ENCODE measurements at regions not wholly inside any gene's neighbourhood (a gene's known extent, or its start where the extent isn't known, plus 50 kb on each side); places are given as distances from the start of the nearest gene placed in this dataset.
A peak's percentile ranks its signal among the peaks of the same experiment; 100 is the strongest.
"Not testable (repeated sequence)": the region's sequence is repeated elsewhere in the genome, so short reads cannot be mapped to it uniquely, and the experiment has no call there.

DNA sequence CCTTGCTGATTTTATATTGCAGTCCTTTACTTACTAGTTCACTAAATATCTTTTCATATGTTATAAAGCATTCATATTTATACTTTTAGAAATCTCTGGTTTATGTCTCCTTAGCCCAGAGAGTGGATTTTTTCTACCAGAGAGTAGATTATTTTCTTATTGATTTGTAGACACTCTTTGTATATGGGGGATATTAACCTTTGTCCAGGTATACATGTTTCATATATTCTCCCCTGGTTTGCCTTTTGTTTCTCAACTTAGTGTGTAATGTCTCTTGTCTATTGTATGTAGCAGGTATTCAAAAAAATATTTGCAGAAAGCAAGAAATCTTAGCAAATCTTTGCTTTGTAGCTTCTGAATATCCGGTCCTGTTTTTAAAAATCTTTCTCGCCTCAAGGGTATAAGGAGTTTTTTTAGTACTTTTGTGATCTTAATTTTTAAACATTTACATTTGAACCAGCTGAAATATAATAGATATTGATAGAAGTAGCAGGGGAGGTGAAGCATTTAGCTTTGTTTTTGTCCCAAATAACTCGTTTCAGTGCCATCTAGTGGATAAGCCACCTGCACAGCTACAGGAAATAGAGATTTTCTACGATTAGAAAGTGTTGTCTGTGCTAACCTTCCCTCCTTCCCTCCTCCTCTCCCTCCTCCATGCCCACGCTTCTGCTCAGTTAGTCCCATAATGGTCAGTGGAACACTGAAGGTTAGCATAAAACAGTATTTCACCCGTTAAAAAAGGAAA lies 97.0 kb downstream of the PHETA1 start:
- DNase-seq = no peak

DNA sequence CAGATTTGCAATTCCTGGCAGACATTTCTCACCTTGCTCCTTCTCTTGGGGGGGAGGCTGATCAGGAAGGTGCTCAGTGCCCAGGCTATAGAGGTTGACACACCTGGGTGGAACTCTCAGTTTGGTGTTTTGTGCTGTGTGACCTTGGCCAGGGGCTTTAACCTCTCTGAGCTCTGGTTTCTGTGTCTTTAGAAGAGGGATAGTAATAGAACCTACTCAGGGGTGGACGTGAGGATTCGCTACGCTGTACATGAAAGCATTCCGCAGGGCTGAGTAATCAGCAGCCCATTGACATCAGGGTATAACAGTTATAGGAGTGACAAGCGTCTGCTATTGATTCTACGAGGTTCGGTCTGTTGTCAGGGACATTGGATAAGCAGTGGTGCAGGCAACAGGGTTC lies 98.1 kb downstream of the PHETA1 start:
- DNase-seq = no peak

- DNase-seq = no peak
Observed at GRCh38 chr12:111270239-111270638, 98.7 kb downstream of the PHETA1 start.

DNA sequence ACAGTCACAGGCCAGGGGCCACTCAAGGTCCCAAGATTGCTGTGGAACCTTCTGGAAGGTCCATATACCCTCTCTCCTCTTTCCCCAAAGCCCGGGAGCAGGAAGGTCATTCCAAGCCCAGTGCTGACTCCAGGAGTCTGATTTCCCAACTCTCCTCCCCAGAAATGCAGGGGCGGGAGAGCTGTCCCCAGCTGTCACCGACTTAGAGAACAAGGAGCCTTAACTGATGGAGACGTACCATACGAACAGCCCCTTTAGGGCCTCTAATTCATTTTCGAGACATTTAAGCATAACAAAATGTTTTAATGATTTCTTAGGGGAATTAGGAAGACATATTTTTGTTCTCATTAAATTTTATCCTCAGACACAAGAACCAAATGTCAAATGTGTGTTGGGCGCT lies 99.2 kb downstream of the PHETA1 start:
- no peak for DNase-seq

- DNase-seq = no peak
Observed at GRCh38 chr12:111268738-111269572, 99.9 kb downstream of the PHETA1 start.

- no peak for DNase-seq
Observed at GRCh38 chr12:111267144-111267543, 101.8 kb downstream of the PHETA1 start.

DNA sequence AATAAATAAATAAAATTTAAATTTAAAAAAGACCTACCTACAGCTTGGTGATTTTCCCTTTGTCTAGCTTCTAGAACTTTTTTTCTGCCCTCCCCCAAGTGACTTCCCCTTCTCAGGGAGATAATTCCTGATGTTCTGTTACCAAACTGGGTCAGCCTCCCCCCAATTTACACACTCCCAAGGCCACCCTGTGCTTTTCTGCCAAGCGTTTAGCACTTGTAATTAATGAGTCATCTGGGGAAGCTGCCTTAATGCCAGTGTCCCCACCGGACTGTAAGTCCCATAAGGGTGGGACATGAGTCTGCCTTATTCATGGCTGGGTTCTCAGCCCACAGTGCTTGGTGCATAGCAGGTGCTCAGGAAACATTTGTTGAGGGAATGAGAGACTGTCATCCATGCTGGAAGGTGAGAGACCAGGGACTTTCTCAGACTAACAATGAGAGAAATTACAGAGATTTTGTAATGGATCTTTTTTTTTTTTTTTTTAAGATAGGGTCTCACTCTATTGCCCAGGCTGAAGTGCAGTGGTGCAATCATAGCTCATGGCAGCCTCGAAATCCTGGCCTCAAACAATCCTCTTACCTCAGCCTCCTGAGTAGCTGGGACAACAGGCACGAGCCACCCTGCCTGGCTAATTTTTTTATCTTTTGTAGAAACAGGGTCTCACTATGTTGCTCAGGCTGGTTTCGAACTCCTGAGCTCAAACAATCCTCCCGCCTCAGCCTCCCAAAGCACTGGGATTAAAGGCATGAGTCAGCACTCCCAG lies 106.8 kb downstream of the PHETA1 start:
- no peak for DNase-seq

DNA sequence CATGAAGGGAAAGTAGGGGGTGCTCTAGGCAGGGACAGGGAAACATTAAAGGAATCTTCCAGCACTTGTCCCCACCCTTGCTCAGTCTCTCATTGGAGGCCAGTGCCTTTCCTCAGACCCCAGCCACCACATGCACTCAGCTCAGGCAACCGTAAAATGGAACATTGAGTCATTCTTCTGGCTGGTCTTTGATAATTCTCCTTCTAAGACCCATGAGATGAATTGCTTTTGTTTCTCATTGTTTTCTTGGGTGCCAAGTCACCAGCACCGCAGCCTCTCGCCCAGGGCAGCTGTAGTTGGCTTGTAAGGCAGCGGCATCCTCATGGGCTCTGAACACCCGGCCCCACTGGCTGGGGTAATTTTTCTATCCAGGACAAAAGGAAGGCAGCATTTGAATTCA lies 108.2 kb downstream of the PHETA1 start:
- DNase-seq = no peak

DNA sequence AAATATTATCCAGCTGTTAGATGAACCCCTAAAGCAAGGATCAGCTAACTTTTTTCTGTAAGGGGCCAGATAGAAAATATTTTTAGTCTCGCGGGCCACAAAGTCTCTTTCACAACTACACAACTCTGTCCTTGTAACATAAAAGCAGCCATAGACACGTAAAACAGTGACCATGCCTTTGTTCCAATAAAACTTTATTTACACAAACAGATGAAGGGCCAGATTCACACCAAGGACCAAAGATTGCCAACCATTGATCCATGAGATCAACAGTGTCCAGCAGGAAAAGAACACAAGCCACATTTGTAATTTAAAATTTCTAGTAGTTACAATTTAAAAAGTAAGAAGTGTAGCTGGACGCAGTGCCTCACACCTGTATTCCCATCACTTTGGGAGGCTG lies 109.7 kb downstream of the PHETA1 start:
- no peak for DNase-seq

DNA sequence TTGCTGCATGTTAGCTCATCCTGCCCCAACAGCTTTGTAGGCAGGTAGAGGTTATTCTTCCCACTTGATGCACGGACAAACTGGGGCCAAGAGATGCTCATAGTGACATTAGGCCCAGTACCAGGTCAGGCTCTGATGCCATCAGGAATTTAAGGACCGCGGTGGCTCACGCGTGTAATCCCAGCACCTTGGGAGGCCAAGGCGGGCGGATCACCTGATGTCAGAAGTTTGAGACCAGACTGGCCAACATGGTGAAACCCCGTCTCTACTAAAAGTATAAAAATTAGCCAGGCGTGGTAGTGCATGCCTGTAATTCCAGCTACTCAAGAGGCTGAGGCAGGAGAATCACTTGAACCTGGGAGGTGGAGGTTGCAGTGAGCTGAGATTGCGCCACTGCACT lies 110.8 kb downstream of the PHETA1 start:
- DNase-seq = not testable (repeated sequence)

DNA sequence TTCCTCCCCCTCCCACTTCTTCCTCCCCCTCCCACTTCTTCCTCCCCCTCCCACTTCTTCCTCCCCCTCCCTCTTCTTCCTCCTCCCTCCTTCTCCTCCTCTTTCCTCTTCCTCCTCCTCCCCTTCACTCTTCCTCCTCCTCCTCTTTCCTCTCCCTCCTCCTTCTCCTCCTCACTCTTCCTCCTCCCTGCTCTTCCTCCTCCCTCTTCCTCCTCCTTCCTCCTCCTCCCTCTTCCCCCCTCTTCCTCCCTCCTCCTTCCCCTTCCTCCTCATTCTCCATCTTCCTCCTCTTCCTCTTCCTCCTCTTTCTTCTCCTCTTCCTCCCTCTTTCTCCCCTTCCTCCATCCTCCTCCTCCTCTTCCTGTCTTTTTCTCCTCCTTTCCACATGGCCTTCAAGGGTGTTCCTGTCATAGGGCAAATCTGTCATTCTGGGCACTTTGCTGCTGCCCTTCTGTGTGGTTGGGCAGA lies 111.4 kb downstream of the PHETA1 start:
- DNase-seq = no peak

DNA sequence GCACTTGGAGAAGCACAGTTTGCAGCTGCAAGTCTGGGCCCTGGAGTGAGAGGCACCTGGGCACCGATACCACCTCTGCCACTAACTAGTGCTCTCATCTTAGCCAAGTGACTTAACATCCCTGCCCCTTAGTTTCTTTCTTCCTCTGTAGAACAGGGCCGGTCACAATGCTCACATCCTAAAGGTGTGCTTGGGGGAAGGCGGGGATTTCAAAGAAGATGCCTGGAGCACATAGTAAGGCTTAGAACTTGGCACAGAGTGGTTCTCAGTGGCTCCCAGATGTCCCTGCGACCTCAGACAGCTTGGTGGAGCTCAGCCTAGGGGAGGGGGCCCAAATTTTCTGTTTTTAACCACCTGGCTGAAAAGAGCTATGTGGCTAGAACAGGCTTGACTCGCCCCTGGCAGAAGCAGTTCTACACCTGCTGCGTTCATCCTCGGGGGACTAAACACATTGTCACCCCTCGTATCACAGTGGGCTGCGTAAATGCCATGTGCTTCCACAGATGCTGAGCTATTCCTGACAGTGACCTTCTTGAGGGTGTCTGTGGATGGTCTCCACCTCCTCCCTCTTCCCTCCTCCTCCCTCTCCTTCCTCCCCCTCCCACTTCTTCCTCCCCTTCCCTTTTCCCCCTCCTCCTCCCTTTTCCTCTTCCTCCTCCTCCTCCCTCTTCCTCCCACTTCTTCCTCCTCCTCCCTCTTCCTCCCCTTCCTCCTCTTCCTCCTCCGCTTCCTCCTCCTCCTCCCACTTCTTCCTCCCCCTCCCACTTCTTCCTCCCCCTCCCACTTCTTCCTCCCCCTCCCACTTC lies 112.1 kb downstream of the PHETA1 start:
- no peak for DNase-seq

DNA sequence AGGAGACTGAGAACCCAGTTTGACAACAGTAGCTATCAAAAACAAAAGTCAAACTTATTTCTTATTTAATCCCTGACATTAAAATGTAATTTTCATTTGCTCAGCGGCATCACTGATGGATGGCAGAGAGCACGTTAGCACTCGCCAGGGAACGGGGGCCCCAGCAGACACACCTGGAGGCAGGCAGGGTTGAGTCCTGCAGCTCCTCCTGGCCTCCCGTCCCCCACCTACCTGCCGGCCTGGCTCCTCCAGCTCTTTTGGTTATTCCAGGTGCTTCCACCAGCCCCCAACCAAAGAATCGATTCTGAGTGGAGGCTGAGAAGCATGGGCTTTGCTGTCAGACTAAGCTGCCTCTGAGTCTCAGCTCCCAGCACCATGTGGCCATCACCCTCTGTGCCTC lies 113.6 kb downstream of the PHETA1 start:
- DNase-seq = no peak

- no peak for DNase-seq
Observed at GRCh38 chr12:111254106-111254505, 114.8 kb downstream of the PHETA1 start.

DNA sequence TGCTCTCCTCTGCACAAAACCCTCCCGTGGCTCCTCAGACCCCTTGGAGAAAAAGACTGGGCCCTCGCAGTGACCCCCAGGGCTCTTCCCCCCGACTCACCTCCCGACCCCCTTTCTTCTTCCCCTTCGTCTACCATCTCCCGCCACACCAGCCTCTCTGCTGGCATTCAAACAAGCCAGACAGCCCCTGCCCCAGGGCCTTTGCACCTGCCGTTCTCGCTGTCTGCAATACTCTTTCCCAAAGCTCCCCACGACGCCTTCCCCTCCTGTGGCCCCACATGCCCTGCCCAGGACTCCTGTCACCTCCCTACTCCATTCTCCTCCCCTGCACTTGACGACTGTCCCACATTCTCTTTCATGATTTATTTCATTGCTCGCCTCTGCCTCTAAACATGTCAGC lies 115.7 kb downstream of the PHETA1 start:
- DNase-seq = no peak

DNA sequence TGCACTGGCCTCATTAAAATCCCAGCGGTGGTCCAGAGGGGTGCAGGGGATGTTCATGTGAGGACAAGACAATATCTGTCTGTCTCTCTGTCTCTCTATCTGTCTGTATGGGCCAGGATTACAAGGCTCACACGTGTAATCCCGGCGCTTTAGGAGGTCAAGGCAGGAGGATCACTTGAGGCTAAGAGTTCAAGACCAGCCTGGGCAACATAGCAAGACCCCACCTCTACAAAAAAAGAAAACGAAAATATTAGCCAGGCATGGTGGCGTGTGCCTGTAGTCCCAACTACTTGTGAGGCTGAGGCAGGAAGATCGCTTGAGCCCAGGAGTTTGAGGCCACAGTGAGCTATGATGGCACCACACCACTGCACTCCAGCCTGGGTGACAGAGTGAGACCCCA lies 117.1 kb downstream of the PHETA1 start:
- no peak for DNase-seq

DNA sequence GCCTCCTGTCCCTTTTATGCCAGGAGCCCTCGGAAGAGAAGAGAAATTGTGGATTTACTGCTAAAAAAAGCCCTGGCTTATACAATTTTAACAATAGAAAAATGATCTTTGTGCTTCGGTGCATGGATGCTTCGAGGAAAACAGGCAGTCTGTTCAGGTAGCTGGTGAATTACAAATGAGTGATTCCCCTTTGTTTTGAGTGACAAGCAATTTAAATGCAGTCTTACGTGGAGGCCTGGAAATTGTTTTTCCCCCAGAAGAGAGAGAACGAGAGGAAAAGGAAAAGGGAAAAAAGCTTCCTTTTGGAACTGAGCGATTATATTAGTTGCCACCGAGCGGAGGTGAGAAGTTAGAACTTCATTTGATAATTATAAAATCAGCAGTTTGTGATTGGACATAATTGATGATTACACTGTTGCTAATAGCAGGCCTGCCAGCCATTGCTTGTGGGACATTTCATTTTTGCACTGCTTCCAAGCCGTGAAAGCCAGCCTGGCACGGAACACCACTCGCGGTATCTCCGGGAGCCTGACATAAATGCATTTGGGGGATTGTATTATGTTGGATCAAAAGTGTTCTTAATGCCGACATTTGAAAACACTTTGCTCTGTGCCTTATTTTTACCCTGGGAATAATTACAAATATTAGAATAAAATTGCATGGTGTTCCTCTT lies 117.7 kb downstream of the PHETA1 start:
- no peak for DNase-seq

- DNase-seq = no peak
Observed at GRCh38 chr12:111250251-111250881, 118.5 kb downstream of the PHETA1 start.

- no peak for DNase-seq
Observed at GRCh38 chr12:111249757-111250156, 119.1 kb downstream of the PHETA1 start.

GRCh38 chr12:111249018-111249370 lies 119.9 kb downstream of the PHETA1 start:
- DNase-seq = no peak

DNA sequence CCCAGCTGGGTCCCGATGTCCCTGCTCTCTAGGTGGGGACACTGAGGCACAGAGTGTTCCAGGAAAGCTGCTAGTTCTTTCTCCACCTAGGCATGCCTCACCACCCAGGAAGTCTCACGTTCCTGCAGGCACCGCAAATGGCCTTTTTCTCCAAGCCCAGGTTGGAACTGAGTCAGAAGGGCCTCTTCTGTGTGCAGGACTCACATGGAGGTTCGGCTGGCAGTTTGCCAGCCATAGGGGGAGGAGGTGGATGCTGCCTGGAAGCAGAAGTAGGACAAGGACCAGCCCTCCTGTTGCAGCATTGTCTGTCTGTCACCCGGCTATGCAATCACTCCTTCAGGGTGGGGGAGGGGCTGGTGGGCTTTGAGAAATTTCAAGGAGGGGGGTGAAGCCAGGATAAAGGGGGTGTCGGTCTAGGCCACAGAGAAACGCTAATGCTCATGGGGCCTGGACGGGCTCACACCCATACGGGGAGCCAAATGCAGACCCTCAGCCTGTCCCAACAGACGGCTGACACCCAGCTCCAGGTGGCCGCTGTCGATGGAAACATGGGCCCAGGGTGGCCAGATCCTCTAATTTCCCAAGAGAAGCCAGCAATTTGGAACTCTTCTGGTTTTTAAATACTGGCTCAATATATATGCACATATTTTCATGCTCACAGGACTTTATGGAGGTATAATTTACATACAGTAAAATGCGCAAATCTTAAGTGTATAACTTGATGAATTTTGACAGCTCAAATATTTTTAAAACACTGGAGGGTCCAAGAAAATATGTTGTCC lies 120.5 kb downstream of the PHETA1 start:
- DNase-seq = peak; percentile 8

All from NCI-H2029 treated with DMSO at 0.1 percent for 48 hours (cell line).